NCI-H524 treated with DMSO at 0.1 percent for 48 hours (cell line): ENCODE measurements at regions not wholly inside any gene's neighbourhood (a gene's known extent, or its start where the extent isn't known, plus 50 kb on each side); places are given as distances from the start of the nearest gene placed in this dataset.

Experiments used
- DNase-seq: peaks from one replicate; lab custom pipeline; 2025; lab: John Stamatoyannopoulos, UW

- no peak for DNase-seq
Observed at GRCh38 chr13:85469320-85469719, 329.9 kb downstream of the SLITRK6 start.

- DNase-seq, result no peak
Observed at GRCh38 chr13:85462792-85463425, 336.3 kb downstream of the SLITRK6 start.

- DNase-seq, result no peak
Observed at GRCh38 chr13:85461621-85462020, 337.6 kb downstream of the SLITRK6 start.

- DNase-seq, result no peak
Observed at GRCh38 chr13:85445534-85445933, 353.7 kb downstream of the SLITRK6 start.

- DNase-seq, result no peak
Observed at GRCh38 chr13:85441975-85442374, 357.2 kb downstream of the SLITRK6 start.

GRCh38 chr13:85441364-85441763 lies 357.9 kb downstream of the SLITRK6 start:
- DNase-seq, result no peak

GRCh38 chr13:85436029-85436428 lies 363.2 kb downstream of the SLITRK6 start:
- DNase-seq, result no peak

GRCh38 chr13:85434927-85435326 lies 364.3 kb downstream of the SLITRK6 start:
- no peak for DNase-seq

- no peak for DNase-seq
Observed at GRCh38 chr13:85432881-85433280, 366.3 kb downstream of the SLITRK6 start.

- DNase-seq, result no peak
Observed at GRCh38 chr13:85431720-85432119, 367.5 kb downstream of the SLITRK6 start.

GRCh38 chr13:85430216-85430794 lies 368.9 kb downstream of the SLITRK6 start:
- DNase-seq, result no peak

- no peak for DNase-seq
Observed at GRCh38 chr13:85427416-85427815, 371.8 kb downstream of the SLITRK6 start.

GRCh38 chr13:85420136-85420535 lies 379.1 kb downstream of the SLITRK6 start:
- no peak for DNase-seq

- DNase-seq, result no peak
Observed at GRCh38 chr13:85419611-85420010, 379.6 kb downstream of the SLITRK6 start.

- DNase-seq, result no peak
Observed at GRCh38 chr13:85417807-85418206, 381.4 kb downstream of the SLITRK6 start.

- DNase-seq, result no peak
Observed at GRCh38 chr13:85413664-85414063, 385.6 kb downstream of the SLITRK6 start.

GRCh38 chr13:85412448-85412847 lies 386.8 kb downstream of the SLITRK6 start:
- no peak for DNase-seq

GRCh38 chr13:85411591-85411990 lies 387.6 kb downstream of the SLITRK6 start:
- no peak for DNase-seq

GRCh38 chr13:85408415-85408814 lies 390.8 kb downstream of the SLITRK6 start:
- DNase-seq, result no peak

- no peak for DNase-seq
Observed at GRCh38 chr13:85406269-85406975, 392.8 kb downstream of the SLITRK6 start.

- no peak for DNase-seq
Observed at GRCh38 chr13:85405316-85405897, 393.8 kb downstream of the SLITRK6 start.

- DNase-seq, result no peak
Observed at GRCh38 chr13:85386424-85386823, 412.8 kb downstream of the SLITRK6 start.

GRCh38 chr13:85383291-85383690 lies 415.9 kb downstream of the SLITRK6 start:
- no peak for DNase-seq
